NCI-H1436 treated with DMSO at 0.1 percent for 48 hours (cell line): ENCODE measurements at regions not wholly inside any gene's neighbourhood (a gene's known extent, or its start where the extent isn't known, plus 50 kb on each side); places are given as distances from the start of the nearest gene placed in this dataset.
A peak's percentile ranks its signal among the peaks of the same experiment; 100 is the strongest.

Source experiments
- DNase-seq: peaks from one replicate; lab custom pipeline; 2025; lab: John Stamatoyannopoulos, UW

GRCh38 chr10:78688230-78688900, 380.4 kb upstream of the ZMIZ1 start:
- no peak for DNase-seq

GRCh38 chr10:78688901-78689583, 379.7 kb upstream of the ZMIZ1 start:
- DNase-seq, result peak; percentile 51

GRCh38 chr10:78689584-78689935, 379.2 kb upstream of the ZMIZ1 start:
- no peak for DNase-seq

GRCh38 chr10:78690354-78691111, 378.2 kb upstream of the ZMIZ1 start:
- no peak for DNase-seq

- DNase-seq, result no peak
These were observed 377.3 kb upstream of the ZMIZ1 start for GRCh38 chr10:78691301-78692030.

GRCh38 chr10:78692071-78692470, 376.7 kb upstream of the ZMIZ1 start:
- DNase-seq, result no peak

- no peak for DNase-seq
These were observed 372.9 kb upstream of the ZMIZ1 start for GRCh38 chr10:78695846-78696245.

- no peak for DNase-seq
These were observed 371.9 kb upstream of the ZMIZ1 start for GRCh38 chr10:78696791-78697395.

- DNase-seq, result no peak
These were observed 368.8 kb upstream of the ZMIZ1 start for GRCh38 chr10:78699971-78700370.

- DNase-seq, result no peak
These were observed 368.4 kb upstream of the ZMIZ1 start for GRCh38 chr10:78700413-78700812.

GRCh38 chr10:78700816-78701520, 367.8 kb upstream of the ZMIZ1 start:
- no peak for DNase-seq

GRCh38 chr10:78702186-78702585, 366.6 kb upstream of the ZMIZ1 start:
- no peak for DNase-seq

- DNase-seq, result no peak
These were observed 365.9 kb upstream of the ZMIZ1 start for GRCh38 chr10:78702876-78703275.

- DNase-seq, result no peak
These were observed 365.2 kb upstream of the ZMIZ1 start for GRCh38 chr10:78703593-78703992.

GRCh38 chr10:78706256-78706655, 362.5 kb upstream of the ZMIZ1 start:
- no peak for DNase-seq

- DNase-seq, result no peak
These were observed 361.8 kb upstream of the ZMIZ1 start for GRCh38 chr10:78706726-78707540.

GRCh38 chr10:78707745-78708144, 361.0 kb upstream of the ZMIZ1 start:
- no peak for DNase-seq

- no peak for DNase-seq
These were observed 356.6 kb upstream of the ZMIZ1 start for GRCh38 chr10:78712147-78712546.

GRCh38 chr10:78713659-78714058, 355.1 kb upstream of the ZMIZ1 start:
- DNase-seq, result no peak

GRCh38 chr10:78714225-78714624, 354.5 kb upstream of the ZMIZ1 start:
- DNase-seq, result no peak

- DNase-seq, result no peak
These were observed 353.3 kb upstream of the ZMIZ1 start for GRCh38 chr10:78715435-78715834.
